Thyroid gland (tissue), 4 donors: ENCODE measurements at regions not wholly inside any gene's neighbourhood (a gene's known extent, or its start where the extent isn't known, plus 50 kb on each side); places are given as distances from the start of the nearest gene placed in this dataset.
"Not testable (repeated sequence)": the region's sequence is repeated elsewhere in the genome, so short reads cannot be mapped to it uniquely, and the experiment has no call there.

Experiments used
- DNase-seq, 2 donors: peaks; one replicate each; pipeline ENCODE4 v3.0.0-alpha.2; 2019
- H3K27ac ChIP-seq, 3 donors: fragments of 200-600 bp; sonication (generic); 1 replicate in 2 of 3; 2 replicates in 1 of 3; pipeline ENCODE4 v1.5.1; 2016 to 2019; ENCODE audit warnings: mild to moderate bottlenecking in 1 of 3, moderate library complexity in 1 of 3
- H3K27me3 ChIP-seq: fragments of 200-600 bp; sonication (generic); one replicate; pipeline ENCODE4 v1.5.1; 2019
- H3K36me3 ChIP-seq, 2 donors: fragments of 200-600 bp; sonication (generic); one replicate each; pipeline ENCODE4 v1.5.1; 2016 to 2019
- H3K4me1 ChIP-seq, 2 donors: fragments of 200-600 bp; sonication (generic); one replicate each; pipeline ENCODE4 v1.5.1; 2017 to 2019
- H3K4me3 ChIP-seq, 3 donors: fragments of 200-600 bp; sonication (generic); replicated peaks in 1 of 3; 1 replicate in 2 of 3; 2 replicates in 1 of 3; pipeline ENCODE4 v1.5.1; 2016; ENCODE audit warnings: mild to moderate bottlenecking in 1 of 3
- H3K9me3 ChIP-seq: fragments of 200-600 bp; sonication (generic); one replicate; pipeline ENCODE4 v1.5.1; 2017
- POLR2A ChIP-seq, 2 donors: fragments of 450-650 bp; IDR thresholded peaks; one replicate each; pipeline ENCODE4 v1.6.1; 2017; ENCODE audit warnings: antibody characterized with exemption in 2 of 2, mild to moderate bottlenecking in 2 of 2, moderate library complexity in 1 of 2
- WGBS, 2 donors: methylation state at CpG; one replicate each; pipeline ENCODE4 v1.1.5; 2017; 5-methylcytosine and 5-hydroxymethylcytosine counted together
- intact Hi-C: fragments of 100-400 bp; cut with DNase I; formaldehyde crosslinking; loops from one replicate; pipeline ENCODE4 v1.15.1; 2023
- TF ChIP-seq, protein P1 (sequence below), 6 experiments: fragments of 200-600 bp in 3 of 6; fragments of 450-650 bp in 3 of 6; sonication (generic) in 3 of 6; IDR thresholded peaks; one replicate each; pipeline ENCODE4 v1.5.1; 2016 to 2019; ENCODE audit warnings: antibody characterized with exemption in 6 of 6, mild to moderate bottlenecking in 2 of 6, inconsistent platforms in 1 of 6, moderate library complexity in 1 of 6

DNA sequence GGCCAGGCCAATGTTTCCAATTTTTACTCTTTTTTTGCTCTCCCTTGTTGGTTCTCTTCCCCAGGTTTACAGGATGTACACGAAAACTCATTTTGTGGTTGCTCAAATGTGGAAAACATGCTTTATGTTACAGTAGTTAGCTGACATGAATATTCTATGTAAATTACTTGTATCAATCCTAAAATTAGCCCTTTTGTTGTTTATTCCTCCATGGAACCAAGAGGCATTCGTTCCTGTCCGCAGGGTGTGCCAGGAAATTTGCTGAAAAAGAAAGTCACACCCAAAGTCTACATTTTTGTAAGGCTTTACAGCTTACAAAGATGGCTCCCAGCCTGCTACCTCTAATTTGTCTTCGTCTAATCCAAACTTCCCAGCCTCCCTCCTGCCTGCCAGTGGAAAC is 652.3 kb downstream of the ETS1 start:
- Histone ChIP-seq H3K27me3 (no peaks in the 10 kb centered on the region), H3K36me3 (no peaks in the 10 kb centered on the region), H3K27ac (no peak overlapping the region), H3K9me3 (no peaks in the 10 kb centered on the region), H3K4me1 (no peaks in the 10 kb centered on the region), H3K4me3 (no peak overlapping the region)
- TF ChIP-seq POLR2A (IDR thresholded peaks at IDR 0.05), result no peak
- TF ChIP-seq, protein P1, sequence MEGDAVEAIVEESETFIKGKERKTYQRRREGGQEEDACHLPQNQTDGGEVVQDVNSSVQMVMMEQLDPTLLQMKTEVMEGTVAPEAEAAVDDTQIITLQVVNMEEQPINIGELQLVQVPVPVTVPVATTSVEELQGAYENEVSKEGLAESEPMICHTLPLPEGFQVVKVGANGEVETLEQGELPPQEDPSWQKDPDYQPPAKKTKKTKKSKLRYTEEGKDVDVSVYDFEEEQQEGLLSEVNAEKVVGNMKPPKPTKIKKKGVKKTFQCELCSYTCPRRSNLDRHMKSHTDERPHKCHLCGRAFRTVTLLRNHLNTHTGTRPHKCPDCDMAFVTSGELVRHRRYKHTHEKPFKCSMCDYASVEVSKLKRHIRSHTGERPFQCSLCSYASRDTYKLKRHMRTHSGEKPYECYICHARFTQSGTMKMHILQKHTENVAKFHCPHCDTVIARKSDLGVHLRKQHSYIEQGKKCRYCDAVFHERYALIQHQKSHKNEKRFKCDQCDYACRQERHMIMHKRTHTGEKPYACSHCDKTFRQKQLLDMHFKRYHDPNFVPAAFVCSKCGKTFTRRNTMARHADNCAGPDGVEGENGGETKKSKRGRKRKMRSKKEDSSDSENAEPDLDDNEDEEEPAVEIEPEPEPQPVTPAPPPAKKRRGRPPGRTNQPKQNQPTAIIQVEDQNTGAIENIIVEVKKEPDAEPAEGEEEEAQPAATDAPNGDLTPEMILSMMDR (IDR thresholded peaks at IDR 0.05), result no peak
- intact Hi-C loops, result no loop called here
- DNase-seq, result no peak
- 87 to 91% methylated on average over 4 of the region's 4 CpGs for WGBS, 2 donors

DNA sequence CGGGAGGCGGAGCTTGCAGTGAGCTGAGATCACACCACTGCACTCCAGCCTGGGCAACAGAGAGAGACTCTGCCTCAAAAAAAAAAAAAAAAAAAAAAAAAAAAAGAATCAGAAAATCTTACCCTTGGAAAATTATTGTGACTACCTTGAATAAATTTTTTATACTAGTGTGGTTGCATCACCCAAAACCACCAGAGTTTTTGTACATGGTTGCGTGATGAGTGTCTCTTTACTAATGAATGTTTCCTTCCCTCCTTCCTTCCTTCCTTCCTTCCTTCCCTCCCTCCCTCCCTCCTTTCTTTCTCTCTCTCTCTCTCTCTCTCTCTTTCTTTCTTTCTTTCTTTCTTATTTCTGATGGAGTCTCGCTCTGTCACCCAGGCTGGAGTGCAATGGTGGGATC is 653.4 kb downstream of the ETS1 start:
- H3K9me3 ChIP-seq, H3K4me1 ChIP-seq, H3K4me3 ChIP-seq, H3K27me3 ChIP-seq, intact Hi-C loops, DNase-seq, H3K27ac ChIP-seq, H3K36me3 ChIP-seq: not testable (repeated sequence)
- 91 to 92% methylated on average over 4 of the region's 4 CpGs for WGBS, 2 donors

DNA sequence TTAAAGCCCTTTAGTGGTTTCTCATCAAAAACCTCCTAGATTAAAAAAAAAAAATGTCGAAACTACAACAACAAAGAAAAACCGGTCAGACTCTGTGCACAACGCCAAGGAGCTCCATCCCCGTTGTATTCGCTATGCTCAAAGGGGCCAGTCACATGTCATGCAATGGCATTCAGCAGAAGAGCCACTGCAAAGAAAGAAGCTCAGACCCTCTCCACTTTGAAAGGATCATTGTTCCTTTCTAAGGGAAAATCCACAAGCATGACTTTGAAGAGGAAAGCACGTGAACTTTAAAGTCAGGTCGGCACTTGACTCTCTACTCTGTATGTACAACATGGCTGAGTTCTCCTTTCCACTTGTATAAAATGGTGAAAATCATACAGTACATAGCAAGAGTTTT is 655.6 kb downstream of the ETS1 start:
- TF ChIP-seq, protein P1 (IDR thresholded peaks at IDR 0.05), result no peak
- TF ChIP-seq POLR2A (IDR thresholded peaks at IDR 0.05), result no peak

DNA sequence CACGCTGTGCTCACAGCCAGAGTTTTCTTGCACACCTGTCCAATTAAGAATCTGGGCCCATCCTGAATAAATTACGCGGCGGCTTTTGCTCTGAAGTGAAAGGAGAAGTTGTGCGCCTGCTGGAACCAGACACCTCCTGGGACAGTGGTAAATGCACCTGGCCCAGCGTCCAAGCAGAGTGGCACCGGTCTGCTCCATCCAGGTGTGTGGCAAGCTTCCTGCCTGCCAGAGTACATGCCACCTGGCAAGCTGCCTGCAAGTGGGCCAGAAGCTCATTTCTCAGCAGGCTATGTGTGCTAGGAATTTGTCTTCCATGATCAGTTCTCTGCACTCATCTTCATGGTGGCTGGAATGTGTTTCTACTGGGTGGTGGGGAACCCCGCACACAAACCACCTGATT is 660.6 kb downstream of the ETS1 start:
- Histone ChIP-seq H3K9me3 (no peaks in the 10 kb centered on the region), H3K27me3 (no peaks in the 10 kb centered on the region), H3K27ac (no peak overlapping the region), H3K4me3 (no peak overlapping the region), H3K4me1 (no peaks in the 10 kb centered on the region), H3K36me3 (no peaks in the 10 kb centered on the region)
- WGBS, 2 donors, result 92 to 94% methylated on average over 8 of the region's 8 CpGs
- peak in 1 of 2 donors; percentile 3 for DNase-seq
- intact Hi-C loops, result no loop called here
- TF ChIP-seq, protein P1 (IDR thresholded peaks at IDR 0.05), result no peak

More for the DNA sequence above, 655.6 kb downstream of the ETS1 start:
- intact Hi-C loops, result no loop called here
- WGBS, 2 donors, result 38 to 41% methylated on average over 7 of the region's 7 CpGs
- Histone ChIP-seq H3K4me3 (no peak overlapping the region), H3K27me3 (no peaks in the 10 kb centered on the region), H3K36me3 (no peaks in the 10 kb centered on the region), H3K27ac (no peak overlapping the region), H3K4me1 (no peaks in the 10 kb centered on the region), H3K9me3 (no peaks in the 10 kb centered on the region)
- no peak for DNase-seq

DNA sequence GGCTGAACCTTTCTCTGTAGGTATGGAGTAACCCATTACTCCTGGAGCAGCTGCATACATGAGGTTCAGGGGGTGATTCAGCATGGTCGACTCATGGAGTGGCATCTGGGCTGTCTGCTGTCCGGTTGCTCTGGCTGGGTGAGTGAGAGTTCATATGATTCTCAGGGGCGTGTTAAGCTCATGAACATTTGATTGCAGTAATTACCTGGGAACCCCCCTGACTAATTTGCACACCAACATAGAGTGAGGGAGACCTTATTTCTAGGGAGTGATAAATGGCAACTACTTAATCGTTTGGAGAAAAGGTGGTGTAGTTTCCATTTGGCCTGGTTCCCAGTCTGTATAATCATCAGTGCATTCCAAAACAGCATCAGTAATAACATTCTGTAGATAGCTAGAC is 661.9 kb downstream of the ETS1 start:
- 66 to 77% methylated on average over 4 of the region's 4 CpGs for WGBS, 2 donors
- Histone ChIP-seq H3K4me3 (no peak overlapping the region), H3K27me3 (no peaks in the 10 kb centered on the region), H3K36me3 (no peaks in the 10 kb centered on the region), H3K27ac (no peak overlapping the region), H3K9me3 (no peaks in the 10 kb centered on the region), H3K4me1 (no peaks in the 10 kb centered on the region)
- DNase-seq, result no peak
- intact Hi-C loops, result no loop called here
- no peak for TF ChIP-seq POLR2A (IDR thresholded peaks at IDR 0.05)
- TF ChIP-seq, protein P1 (IDR thresholded peaks at IDR 0.05), result no peak
